IPS DF 4.7 (cell line): ENCODE measurements at regions not wholly inside any gene's neighbourhood (a gene's known extent, or its start where the extent isn't known, plus 50 kb on each side); places are given as distances from the start of the nearest gene placed in this dataset.

ENCODE experiments used
- DNase-seq: peaks from one replicate; pipeline ENCODE4 v3.0.0-alpha.2; 2013; ENCODE audit warnings: low spot score; ENCODE audit errors: extremely low read depth

DNA sequence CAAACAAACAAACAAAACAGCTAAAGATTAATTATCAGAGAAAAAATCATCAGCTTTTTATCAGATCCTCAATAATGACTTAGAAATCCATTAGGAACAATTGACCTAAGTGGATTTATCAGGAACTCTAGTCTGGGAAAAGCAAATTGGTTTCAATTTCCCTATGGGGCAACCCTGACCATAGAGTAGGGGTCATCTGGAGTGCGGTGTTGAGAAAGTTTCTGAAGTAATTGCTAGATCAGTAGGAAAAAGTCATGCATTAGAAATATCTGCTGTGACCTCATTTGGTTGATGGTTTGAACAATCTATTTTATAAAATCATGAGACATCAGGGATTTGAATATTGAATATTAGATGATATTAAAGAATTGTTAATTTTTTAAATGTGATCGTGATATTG, 507.9 kb downstream of the TXNL1 start:
- DNase-seq = no peak

DNA sequence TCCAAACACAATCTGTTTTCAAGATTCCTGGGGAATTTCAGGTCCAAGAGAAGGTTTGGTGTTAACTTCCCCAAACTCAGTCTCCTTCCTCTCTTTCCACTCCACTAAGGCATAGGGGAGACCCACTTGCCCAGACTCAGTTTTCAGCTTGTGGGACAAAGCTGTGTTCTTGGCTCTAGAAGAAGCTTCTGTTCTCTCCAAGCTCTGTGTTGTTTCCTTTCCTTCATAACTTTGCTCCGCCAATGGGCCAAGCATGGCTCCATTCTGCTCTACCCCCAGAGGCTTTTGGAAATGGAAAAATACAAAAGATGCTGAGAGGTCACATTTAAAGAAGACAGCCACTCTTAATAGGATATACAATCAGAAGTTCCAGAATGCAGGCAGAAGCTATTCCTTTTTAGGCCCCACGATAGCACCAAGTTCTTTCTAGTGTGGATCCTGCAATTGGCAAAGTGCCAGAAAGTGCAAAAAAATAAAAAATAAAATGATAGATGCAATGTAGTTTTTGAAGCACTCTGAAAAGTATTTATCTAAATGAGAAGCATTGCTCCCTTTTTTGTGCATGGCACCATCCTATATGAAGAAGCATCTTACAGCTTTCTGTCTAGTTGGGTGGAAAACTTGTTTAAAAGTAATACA, 510.1 kb downstream of the TXNL1 start:
- DNase-seq = no peak

DNA sequence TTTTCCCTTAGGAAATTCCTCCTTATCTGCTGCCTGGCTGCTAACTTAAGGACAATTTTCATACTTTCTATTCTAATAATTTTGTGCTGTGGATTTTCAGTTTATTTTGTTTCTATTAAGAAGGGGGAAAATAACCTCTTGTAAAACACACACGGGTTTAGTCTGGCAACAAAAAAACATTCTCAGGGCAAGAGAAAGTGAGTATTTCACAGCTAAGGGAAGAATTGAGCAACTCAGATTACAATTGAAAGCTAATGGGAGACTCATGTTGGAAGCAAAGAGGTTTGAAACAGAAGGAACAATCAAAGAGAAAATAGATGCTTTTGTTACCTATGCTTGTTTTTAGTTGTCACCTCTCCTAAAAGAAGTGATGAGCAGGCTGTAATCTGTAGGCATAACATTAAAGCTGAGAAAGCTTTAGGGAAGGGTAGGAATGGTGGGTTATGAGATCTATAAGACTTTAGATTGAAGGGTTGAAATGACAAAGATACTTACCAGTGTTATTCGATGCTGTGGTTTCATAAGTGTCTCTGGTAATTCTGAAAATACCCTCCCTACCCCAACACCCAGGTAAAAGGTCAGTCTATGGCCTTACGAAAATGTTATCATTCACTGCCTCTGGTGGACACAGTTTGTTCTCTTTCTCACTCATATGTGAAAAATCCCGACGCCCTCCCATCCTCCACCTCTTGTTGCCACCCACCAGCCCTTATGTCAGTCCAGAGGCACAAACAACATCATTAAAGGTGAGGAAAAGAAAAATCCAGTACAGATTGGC, 510.9 kb downstream of the TXNL1 start:
- no peak for DNase-seq

DNA sequence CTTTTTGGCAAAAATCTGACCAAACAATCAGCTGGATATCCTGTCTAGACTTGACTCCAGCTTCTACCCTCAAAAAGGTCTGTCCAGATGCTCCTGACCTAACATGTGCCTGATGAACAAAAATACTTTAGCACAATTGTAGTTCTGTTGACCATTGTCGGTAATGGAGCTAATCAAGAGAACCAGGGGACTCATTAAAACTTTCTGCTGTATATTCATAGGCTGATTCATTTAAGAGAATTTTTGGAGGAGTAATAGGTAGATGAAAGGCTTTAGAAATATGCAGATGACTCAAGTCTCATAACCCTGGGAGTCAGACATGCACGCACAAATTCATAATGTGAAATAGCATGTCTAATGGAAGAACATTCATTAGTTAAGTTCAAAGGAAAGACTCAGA, 514.2 kb downstream of the TXNL1 start:
- no peak for DNase-seq

DNA sequence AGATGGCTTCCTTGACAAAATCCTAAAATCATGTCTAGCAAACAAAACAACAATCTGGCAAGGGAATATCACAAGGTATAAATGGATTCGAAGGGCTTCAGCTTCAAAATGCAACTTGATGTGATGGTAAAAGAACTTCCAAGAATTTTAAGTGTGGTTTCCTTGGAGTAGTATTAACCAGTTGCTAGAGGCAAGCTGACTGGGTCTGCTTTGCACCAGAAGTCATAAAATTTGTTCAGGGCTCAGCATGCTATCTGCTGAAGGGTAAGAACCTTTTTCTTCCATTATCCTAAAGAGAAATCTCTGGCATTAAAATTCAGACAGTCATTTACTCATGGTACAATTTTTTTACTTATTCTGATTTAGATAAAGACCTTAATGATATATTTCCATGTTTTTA, 516.7 kb downstream of the TXNL1 start:
- DNase-seq = no peak

DNA sequence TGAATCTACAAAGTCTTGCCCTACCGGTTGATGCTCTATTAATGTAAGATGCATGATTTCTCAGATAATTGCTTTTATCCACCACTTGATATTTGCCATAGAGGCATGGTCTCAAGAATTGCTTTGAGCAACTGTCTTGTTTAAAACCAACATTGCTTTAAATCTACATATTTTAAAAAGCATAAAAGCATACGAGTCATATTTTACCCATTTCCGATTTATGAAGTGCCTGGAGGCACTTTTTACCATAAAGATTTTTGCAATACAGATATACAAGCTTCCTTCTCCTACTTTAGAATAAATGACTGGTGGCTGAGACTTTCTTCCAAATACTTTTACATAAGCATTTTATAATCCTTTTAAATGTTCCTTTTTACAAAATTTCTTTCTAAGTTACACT, 517.6 kb downstream of the TXNL1 start:
- DNase-seq = no peak

DNA sequence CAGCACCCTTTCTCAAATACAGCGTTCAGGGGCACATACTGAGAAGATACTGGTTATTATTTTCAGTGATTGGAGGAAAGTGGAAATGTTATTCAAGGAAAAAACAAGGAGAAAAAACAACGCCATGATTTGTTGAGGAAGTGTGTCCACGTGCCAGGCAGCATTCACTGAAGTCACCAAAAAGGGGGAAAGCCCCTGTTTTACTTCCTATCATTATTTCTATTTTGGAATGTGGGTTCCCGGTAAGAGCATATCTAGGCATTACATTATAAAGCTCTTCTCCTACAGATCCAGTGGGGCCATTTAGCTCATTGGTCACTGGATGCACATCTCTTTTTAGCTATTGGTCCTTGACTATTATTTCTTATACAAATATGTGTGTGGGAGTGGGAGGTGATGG, 518.7 kb downstream of the TXNL1 start:
- DNase-seq = no peak

DNA sequence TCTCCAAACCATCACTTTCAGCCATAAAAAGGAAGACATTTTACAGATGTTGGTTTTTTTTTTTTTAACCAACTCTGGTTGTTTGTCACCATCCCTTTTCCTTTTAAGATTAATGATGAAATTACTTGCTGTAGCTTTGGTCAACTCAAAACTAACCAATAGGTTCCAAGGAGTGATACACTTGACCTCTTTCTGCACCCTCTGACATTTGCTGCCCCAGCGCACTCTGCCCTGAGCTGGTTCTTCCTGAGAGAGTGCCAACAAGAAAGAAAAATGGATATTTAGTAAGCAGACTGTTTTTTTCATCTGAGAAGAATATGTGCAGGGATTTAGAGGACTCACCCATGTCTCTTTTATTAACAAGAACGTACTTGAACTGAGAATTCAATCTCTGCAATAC, 520.0 kb downstream of the TXNL1 start:
- DNase-seq = no peak

DNA sequence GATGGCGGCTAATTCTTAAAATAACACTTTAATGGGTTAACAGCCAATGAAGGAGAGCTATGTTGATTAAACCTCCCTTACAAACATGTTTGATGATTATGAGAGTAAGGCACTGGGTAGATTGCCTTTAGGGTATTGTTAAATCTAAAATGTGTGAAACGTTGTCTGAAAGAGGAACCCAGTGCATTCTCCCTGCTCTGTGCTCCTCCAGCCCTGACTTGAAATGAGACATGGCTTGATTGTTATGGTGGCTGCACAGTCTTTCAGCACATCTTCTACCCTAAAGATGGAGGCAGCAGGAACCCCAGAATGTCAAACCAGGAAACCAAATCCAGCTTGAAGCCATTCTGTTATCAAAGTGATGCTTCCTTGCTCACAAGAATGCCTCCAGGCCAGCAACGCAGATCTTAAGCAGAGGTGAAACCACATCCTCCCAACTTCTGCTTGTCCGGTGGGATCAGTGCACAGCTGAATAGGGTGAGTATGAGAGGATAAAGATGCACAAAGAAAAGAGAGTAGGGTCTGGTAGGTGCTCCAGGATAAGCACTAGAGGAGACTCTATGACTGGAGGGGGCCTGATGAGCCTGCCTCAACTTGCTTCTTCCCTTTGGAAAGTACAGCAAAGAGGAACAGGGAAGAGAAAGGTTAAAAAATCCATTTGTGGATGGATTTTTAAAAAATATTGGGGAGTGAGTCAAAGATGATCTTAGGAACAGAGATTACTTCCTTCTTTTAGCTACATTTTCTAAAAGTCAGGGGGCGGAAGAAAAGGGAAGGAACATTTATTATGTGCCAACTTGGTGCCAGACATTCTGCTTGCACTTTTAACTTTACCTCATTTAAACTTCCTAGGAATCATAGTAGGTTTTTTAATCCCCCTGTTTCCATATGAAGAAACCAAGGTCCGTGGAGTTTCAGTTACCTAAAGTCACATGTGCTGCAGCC, 523.0 kb downstream of the TXNL1 start:
- no peak for DNase-seq

DNA sequence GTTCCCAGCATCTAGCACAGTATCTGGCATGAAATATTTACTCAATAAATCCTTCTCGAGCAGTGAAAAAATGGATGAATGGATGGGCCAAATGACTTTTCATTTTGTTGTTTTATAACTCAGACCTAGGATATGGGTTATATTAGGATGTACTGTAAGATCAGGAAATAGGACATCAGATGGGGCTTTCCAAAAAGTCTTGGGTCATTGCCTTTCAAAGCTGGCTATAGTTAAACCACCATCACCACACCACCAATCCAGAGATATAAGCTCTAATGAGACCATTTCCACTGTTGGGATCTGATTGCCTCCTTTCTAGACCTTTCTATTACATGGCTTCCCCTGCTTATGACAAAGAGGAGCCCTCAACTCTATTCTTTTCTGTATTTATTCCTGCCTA, 525.0 kb upstream of the TCF4 start:
- DNase-seq = no peak

DNA sequence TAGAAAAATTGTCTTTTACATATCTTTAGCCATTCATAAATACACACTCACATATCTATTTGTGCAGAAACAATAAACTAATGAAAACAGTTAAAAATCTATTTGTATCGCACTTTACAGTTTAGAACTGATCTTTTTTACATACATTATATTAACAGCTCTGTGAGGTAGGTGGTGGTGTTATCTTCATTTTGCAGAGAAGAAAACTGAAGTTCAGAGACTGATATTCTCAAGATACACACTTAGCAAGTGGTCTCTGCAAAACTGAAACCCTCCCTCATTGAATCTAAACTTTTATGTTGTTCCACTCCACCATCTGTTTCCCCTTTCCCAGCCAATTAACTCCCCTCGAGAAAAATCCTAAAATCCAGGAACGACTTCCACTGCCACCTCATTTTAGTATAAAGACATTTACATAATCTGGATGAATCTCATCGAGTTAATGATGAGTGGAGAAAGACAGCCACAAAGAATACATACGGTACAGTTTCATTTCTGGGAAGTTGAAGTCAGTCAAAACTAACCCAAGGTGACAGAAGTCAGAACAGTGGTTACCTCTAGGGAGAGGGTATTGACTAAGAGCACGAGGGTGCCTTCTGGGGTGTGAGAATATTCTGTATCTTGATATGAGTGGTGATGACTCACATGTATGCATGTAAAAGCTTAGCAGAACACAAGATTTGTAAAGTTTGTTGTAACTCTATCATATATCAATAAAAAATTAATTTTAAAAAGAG, 524.2 kb upstream of the TCF4 start:
- DNase-seq = no peak

DNA sequence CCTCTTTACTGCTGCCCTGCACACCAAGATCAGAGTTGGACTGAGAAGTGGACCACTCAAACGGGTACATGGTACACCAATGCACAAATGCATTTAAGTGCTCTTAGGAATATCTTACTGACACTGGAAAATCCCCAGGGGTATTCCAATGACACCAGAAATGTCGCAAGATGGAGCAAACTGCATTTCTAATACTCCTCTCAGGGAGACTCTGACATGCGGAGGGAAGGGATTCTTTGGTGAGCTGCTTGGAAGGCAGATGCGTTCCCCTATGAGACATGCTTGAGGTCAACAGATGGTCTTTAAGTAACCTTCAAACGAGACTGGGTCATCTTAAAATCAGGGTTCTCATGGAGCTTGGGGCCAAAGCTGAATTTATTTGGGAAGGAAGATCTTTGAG, 521.8 kb upstream of the TCF4 start:
- no peak for DNase-seq

DNA sequence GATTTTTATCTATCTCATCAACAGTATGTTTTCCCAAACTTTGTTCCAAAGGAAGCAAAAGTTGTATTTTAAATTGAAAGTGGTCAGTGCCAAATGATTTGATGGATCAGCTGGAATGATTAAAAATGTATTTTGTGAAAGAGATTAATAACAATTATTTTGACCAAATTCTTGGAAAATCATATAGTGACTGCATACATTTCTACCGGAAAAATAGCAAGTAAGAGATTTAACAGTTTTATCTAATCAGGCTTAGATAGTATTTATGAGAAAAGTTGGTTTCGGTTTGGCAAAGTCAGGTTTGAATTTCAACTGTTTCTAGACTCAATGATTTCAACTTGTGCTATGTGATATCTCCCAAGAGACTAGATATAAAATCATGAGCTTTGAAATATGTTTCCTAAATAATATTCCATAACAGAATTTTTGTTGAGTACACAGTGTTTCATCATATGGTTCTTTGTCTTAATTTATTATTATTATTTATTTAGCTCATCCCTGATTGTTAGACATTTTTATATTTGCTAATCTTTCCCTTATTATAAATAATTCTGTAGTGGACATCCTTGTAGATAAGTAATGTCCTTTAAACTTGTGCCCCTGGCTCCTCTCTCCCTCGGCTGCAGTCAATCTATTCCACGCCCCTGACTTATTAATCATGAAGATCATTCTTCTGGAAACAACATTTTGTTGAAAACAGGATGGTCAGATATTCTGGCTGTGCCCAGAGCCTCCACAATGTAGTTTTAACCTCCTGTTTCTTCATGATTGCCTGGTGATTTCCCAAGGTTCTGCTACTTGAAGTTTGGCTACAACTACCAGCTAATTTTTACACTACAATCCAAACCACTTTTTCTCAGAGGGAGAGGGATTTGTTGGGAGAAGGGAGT, 520.7 kb upstream of the TCF4 start:
- no peak for DNase-seq

DNA sequence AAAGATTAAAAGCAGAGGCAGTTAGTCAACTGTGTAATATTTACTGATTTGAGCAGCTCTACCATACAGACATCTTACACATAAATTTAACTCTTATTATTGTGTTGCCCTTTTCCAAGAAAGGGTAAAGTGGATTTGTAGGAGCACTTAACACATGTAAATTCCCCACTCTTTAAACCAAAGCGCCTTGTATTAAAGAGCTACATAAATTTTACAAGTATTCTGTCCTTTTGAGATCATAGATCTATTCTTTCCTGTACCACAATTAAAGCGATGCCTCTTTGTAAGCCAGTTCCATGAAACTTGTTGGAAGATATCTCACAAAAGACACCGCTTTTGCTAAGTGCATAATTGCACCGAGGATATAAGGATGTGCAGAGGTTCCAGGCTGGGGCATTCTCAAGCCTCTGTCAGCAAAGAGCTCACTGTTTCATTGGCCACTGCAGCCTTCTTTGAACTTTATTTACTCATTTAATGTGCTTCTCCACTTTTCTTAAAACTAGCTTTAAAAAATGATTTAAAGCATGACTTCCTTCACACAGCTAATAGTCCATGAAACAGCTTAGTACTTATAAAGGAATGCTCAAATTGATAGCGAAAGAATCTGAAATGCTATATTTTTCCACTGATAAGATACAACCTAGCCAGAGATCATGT, 520.0 kb upstream of the TCF4 start:
- no peak for DNase-seq

DNA sequence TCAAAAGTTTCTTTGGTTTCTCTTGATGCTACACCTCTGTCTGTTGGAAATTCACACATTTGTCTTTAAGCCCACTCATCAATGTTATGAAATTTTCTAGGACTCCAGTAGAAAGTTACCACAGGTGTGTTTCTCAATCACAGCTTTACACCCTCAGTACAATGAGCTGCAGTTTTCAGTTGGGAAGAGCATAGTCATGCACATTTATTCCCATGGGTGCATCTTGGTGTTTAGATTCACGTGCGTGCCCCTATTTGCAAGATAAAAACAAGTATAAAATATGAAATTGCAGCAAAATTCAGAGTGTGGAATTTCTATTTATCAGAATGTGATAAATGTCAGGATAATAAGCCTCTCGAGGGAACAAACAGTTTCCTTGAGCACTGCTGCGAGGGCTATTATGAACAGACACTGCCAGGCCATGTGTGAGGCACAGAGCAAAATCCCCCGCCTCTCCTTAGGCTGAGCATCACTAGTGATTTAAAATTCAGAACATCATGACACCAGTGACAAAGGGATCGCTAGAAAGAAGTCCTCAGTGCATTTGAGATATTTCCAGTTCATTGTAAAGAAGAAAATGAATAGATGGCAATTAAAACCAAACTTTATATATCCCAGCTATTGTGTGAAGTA, 512.2 kb upstream of the TCF4 start:
- no peak for DNase-seq

DNA sequence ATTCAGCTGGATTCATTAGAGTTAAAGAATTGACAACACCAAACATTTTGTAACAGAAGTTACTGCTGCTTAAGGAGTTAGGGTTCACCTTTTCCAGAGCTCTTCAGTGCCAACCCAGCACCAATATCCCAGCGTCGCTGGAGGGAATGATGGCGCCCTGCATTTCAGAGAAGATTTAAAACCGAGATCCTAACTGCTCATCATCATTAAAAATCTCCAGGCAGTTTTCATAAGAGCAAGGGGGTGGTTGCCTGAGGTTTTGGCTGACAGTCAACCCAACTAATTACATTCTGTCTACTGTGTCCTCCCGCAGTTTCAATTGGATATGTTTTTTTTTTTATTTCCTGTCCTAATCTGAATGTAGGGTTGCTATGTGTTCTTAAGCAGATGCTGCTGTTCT, 509.6 kb upstream of the TCF4 start:
- DNase-seq = no peak

DNA sequence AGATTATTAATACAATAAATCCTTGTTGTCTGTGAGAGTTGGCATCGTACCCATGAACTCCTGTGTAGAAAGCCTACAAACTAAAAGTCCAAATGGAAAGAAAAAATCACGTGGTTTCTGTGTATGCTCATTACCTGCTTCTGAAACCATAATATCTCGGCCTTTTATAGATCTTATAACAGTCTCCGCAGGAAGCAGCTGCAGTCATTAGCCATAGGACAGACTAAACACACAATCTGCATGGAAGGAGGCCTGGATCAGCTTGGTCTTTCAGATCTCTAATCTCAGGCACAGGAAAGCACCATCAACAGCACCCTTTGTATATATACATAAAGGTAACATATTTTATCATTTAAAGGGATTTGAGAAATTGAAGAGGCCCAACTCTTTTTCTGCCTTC, 508.9 kb upstream of the TCF4 start:
- no peak for DNase-seq

DNA sequence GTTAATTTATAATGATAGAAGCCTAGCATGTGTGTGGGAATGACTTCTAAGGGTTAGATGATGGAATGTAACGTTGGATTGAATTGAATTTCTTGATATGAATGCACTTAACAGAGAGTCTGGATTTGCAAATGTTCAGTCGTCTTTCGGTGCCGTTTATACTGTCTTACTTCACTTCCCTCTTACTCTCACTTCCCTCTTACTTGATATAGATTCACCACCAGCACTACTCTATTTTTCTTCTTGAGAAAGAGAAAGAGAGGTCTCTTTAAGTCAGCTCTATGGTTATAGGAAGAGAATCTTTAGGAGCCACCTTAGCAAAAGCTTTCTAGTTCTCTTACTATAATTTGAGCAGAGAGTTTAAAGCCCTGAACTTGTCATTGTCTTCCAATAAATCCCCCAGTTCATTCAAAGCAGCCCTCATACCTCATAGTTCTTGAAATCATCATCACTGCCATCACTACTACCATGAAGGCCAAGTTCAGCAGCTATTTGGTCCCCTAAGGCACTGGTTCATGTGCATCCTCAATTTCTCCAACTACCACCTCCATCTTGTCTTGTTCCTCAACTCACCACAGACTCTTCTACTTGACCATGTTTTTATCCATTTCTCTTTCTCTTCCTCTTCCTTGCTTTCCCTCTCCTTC, 501.7 kb upstream of the TCF4 start:
- DNase-seq = no peak

DNA sequence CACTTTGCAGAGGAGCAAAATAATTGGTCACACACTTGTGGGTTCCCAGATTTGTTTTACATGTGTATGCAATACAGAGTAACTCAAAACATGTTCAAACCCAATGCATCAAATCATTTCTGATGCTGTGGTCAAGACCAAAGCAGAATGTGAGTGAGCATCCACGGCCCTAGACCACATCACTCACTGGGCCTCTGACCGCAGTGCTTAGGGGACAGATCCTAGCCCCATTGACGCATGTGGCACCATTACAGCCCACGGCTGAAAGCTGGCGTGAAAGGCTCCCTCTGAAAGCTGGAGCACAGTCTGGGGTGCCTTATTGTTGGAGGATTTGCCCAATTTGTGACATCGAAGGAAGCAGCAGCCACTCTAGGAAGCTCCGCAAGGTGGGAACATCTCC, 498.8 kb upstream of the TCF4 start:
- no peak for DNase-seq
